HG03060 (cell line): ENCODE measurements at regions not wholly inside any gene's neighbourhood (a gene's known extent, or its start where the extent isn't known, plus 50 kb on each side); places are given as distances from the start of the nearest gene placed in this dataset.

ENCODE experiments used
- ATAC-seq: cut with Tn5 transposase; IDR thresholded peaks from one replicate; pipeline ENCODE4 v1.9.1; 2021; ENCODE audit warnings: low read depth, moderate number of reproducible peaks; ENCODE audit not compliant: unreplicated experiment

DNA sequence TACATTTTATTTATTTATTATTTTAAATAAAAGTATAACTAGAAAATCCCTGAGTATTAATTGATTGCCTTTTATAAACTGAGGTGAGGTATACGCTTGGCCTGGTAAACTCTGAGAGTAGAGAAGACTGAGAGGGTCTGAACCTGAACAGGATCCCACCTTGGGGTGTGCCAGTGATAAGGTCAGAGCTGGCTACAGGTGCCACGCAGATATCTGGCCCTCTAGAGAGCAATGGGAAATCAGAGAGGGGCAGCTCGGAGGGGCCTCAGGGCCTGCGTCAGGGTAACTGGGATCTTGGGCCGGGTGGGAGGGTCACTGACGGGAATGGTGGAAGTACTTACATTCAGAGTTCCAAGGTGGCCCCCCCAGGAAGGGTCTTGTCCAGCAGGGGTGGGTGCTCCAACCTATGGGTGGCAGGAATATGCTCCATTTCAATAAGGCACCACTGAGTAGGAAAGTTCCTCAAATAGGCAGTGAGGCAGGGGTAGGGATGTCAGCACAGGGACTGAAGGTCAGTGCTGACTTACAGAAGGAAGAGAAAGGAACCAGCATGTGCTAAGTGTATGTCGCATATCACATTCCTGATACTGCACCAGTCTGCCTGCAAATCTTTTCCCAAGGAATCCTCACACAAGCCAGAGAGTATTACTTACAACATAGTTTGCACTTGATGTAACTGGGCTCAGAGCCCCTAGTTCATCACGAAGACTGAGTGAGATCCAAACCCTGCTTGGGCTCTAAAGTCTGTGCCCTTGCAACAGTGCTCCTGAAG, 706.0 kb upstream of the RAB6C start:
- no peak for ATAC-seq

DNA sequence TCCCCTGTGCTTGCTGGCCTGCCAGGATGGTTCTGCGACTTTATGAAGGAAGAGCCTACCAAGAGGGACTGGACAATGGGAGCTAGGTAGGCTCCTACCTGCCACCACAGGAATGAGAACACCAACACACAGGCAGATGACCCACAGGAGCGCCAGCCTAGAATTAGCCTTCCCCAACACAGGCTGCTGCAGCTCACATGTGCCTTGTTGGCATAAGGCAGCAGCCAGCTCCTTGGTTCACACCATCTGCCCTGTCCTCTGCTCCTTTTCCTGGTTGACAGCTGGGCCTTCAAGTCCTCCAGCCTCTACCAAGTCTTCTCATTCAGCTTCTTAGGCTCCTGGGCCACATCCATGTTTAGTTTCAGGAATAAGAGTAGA, 705.4 kb upstream of the RAB6C start:
- ATAC-seq = no peak

DNA sequence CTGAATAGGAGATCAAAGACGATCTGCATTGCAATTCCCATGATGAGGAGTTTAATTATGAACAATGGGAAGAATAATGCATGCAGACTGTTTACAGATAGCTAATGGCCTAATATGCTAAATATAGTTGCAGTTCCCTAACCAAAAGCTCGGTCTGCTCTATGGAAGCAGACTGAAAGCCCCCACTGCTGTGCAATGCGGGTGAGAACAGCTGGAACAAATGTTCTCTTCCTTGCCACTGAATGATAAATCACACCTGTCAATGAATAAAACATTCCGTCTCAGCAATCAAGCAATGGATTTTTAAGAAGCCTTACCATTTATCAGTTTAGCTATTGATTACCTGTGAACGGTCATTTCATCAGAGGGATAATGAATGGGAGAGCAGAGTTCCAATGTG, 704.5 kb upstream of the RAB6C start:
- ATAC-seq = no peak

DNA sequence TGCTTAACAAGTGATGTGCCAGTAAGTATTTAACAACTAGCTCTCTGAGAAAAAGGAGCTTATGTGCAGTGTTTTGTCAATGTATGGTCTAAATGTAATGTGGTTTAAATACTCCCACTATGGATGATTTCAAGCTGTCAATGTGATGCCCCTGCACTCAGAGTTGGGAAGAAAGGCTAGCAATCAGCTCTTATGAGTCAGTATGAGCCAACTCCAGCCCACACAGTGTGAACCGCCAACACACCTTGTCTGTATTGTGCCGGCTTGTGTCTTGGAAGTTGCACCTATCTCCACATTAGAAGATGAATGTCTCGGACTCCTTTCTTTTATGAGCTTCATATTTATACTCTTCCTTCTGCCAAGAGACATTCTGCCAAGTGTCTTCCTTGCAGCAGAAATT, 703.8 kb upstream of the RAB6C start:
- ATAC-seq = no peak

DNA sequence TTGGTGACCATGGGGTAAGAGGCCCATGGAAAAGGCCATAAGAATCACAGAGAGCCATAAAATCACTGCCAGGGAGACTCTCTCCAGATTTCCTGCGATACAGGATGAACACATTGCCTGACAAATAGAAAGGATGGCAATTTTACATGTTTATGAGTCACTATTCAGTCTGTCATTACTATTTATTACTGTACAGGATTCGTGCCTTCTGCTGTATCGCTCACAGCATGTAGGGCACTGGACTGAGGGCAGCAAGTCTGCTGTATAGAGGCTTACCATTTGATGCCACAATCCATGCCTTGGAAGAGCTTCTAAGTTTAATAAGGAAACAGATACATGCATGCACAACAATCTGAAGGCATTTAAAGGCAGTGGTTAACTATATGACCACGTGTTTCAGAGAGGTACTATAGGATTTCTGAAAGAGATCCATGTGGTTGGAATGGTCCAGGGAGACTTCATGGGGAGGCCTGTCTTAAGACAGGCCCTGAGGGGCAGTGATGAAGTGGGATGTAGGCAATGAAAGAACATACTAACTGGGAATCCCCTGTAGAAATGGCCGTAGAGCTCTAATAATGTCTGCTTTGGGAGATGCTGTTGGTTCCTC, 702.4 kb upstream of the RAB6C start:
- ATAC-seq = no peak

DNA sequence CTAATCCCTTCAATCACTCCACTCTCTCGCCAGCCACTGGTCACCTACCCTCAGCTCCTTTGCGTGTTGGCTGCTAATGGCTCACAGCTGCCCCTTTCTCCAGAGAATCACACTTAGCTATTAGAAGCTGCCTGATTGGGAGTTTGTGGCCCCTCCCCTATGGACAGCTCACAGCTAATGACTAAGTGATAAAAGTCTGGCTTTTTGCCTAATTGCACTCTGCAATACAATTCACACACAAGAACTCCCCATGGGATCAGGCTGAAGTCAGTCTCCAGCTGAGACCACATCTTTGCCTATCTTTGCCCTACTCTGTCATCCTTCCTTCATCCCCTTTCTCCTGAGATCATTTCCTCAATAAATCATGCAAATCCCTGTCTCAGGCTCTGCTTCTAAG, 701.9 kb upstream of the RAB6C start:
- ATAC-seq = no peak

DNA sequence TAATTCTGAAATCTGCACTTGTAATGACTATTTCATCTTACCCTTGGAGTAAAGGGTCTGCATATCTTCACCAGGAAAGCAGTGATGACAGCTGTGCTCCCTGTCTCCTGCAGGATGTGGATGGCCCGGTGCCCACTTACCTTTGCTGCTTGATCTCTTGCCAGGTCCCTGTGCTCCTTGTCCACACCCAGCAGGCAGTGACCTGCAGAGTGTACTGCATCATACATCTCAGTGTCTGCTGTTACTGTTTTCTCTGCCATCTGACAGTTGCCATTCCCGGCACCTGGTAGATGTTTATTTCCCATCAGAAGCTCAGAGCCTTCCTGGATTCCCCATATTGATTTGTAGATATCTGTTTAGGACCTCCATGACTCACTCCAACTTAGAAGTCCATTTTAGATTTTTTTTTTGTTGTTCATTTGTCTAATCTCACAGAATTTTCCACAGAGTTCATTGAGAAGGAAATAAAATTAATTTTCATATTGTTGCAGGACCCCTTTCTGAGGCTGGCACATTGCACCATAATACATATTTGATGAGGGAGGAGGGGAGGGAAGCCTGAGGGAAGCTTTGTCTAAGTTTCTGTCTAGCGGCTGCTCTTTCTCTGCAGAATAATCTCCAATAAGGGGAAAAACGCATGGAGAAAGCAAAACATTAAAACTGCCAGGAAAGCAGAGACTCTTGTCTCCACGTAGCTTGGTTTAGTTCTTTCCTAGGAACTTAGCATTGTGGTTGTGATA, 697.5 kb upstream of the RAB6C start:
- ATAC-seq = no peak

DNA sequence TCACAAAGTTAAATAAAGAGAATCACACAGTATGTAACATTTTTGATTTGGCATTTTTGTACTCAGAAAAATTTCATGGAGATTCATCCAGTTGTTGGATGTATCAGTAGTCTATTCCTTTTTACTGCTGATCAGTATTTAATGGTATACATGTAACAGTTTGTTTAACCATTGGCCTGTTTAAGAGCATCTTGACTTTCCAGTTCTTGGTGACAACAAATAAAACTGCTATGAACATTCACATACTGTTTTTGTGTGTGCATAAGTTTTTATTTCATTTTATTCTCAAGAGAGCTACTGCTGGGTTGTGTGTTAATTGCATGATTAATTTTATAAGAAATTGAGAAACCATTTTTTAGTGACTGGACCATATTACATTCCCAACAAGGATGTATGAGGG, 694.5 kb upstream of the RAB6C start:
- ATAC-seq = no peak

DNA sequence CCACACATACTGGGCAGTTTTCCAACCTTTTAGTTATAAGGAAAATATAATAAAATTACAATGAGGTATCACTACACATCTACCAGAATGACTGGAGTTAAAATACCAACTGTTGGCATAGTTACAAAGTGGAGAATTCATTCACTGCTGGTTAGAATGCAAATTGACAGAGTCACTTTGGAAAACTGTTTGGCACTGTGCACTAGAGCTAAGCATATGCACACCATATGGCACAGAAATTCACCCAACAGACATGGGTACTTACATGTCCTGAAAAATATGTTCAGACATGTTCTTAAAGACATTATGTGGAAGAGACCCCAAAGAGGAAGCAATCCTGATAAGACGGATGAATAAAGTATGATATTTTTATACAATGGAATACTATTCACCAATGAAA, 686.1 kb upstream of the RAB6C start:
- ATAC-seq = no peak

DNA sequence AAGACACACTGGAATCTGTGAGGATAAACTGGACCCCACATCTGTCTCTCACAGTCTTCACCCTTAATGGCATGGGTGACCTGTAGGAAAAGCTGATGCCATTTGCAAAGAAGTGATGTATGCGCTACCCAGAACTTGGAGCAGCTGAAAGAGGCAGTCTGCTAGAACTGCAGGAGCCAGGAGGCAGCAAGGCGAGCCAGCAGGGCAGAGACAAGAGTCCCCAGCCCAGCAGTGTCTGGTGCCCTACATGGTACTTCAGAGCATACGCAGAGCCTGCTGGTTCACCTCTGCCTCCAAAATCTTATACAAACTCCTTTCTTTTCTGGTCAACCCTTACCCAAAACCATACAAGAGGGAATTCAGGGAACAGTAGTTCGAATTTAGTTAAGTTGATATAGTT, 683.1 kb upstream of the RAB6C start:
- no peak for ATAC-seq

DNA sequence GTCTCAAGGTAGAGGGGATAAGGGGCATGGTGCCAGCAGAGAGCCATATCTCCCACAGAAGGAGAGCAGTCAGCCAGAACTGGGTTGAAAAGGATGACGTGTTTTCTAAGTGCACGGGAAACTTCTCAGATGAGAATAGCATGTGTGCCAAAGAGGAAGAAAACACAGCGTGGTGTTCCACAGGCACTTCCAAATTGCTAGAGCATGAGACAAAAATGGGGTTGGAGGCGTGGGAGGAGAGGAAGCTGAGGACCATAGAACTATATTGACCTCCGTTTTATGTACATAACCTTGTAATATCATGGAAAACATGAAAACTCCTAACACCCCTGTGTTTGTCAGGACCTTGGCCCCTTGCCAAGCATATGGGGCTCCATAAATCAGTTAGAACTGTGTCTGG, 682.7 kb upstream of the RAB6C start:
- ATAC-seq = no peak

DNA sequence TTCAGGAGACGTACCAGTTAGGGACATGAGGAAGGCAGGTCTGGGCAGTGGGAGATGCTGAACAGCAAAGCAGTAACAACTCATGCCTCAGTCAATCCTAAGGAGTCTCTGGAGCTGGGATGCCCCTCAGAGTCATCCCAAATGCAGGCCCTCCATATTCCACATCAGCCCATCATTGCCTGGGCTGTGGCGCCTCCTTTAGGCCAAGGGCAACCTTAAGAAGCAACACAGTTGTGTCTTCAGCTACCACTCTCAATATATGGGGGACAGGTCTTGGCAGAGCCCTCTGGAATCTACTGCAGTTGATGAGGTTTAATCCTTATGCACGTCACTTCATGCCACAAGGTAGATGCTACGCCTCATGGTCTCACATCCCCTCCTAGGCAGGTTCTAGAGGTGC, 682.0 kb upstream of the RAB6C start:
- no peak for ATAC-seq

DNA sequence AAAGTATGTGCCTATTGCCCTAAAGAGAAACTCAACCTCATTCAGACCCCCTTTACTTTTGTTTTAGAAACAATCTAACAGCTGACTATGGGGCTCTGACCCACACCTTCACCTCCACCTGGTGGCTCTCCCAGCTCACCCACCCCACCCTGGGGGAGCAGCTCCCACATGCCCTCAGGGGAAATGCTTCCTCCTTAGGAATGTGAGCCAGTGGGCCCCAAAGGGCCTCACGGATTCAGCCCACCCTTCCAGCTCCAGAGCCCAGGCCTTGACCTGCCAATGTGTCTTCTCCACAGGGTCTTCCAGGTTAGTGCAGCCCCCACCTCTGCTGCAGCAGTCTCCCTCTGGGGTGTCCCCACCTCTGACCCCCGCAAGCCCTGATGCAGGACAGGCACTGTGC, 680.1 kb upstream of the RAB6C start:
- no peak for ATAC-seq

DNA sequence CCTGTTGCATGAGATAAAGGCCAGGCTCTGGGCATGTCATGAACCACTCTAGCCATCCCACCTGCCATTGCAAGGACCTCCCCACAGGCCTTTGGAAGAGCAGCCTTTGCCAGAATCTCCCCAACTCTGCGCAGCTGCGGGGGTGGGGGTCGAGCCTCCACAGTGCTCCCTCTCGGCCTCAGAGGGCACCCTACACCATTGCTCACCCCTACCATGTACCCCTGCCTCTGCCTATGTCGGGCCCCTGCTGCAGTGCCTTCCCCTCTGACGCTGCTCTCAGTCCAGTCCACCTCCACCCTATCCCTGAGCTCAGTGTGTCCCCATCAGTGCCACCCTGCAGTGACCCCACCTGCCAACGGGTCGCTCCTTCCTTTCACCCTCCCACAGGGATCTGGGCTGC, 679.7 kb upstream of the RAB6C start:
- no peak for ATAC-seq

DNA sequence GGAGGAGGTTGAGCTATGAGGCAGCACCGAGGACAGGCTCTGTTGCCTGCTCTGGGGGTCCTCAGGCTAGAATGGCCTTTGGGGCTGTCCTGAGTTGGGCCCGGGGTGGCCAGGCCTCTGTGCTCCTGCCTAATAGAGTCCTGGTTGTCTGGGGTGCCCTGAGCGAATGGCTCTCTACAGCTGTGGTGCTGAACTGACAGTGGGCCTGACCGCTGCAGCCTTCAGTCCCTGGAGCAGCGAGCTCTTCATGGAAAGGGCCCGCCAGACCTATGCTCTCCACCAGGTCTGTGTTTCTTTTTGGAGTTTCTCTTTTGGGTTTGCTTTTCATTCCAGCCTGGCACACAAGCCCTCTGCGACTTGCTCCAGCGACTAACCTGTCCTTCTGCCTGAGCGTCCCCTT, 679.0 kb upstream of the RAB6C start:
- no peak for ATAC-seq

DNA sequence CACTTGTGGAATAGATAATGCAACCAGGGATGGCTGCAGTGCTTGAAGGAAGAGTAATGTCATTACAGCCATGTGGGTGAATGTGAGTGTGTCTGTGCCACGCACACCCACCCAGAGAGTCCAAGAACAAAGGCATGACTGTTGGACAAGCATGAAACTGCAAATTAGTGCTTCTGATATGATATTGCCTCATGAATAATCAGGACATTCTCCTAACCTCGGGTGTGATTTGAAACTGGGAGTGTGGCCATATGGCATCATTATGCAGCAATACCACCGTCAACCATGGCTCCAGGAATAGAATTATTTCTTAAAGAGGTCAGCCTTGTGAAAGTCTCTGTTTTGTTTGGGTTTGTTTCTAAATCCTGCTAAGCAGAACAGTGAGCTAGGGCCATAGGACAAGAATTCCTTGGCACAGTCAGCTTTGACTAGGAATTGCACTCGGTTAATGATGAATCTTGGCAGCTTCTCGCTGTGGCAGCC, 678.0 kb upstream of the RAB6C start:
- no peak for ATAC-seq

DNA sequence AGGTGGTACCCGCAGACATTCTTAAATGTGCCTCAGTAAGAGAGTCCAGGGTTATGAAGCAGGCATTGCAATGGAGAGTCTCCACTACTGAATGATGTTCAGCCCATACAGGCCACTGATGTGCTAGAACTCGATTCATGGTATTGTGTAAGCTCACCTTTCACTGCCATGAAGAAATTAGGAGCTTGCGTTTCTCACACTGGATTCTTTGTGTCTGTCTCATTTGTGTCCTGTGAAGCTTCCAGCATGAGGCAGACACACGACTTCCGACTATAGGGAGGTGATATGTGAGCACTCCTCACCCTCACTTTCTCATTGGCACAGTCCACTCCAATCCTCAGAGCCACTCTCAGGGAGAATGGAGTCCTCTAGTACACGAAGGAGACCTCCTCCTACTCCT, 677.4 kb upstream of the RAB6C start:
- ATAC-seq = no peak

DNA sequence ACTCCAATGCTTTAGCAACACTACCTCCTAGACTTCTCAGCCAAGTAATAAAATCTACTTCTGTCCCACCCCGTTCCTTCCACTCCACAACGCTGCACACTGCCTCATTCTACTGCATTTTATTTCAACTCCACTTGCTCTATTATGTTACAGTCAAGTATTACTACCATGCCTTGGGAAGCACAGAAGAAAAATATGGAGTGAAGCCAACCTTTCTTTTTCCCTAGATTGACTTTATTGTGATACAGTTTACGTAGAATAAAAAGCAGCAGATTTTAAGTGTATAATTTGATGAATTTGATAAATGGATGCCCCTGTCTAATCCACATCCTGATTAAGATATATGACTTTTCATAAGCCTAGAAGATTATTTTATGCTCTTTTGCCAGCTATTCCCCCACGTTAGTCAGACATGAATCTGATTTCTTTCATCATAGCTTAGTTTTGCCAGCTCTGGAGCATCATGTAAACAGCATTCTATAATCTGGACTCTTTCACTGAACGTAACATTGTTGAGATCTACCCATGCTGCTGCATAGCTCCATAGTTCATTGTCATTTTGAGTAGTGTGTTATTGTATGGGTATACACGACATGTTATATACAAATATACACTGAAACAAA, 676.8 kb upstream of the RAB6C start:
- no peak for ATAC-seq

DNA sequence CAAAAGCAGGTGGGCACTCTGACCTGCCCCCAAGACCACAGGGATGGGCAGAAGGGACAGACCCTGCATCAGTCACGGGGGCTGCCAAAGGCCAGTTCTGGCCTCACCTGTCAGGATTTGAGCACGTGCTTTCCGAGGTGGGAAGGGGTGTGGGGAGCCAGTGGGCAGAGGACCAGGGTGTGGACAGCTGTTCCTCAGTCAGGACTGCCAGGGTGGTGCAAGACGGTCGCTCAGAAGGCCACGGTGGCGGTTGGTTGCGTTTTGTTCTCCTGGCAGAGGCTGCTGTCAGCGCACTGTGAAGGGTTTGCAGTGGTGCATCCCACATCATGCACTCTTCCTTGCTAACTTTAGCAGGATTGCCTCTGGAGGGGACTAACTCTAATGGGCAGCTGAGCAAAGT, 665.3 kb upstream of the RAB6C start:
- no peak for ATAC-seq

DNA sequence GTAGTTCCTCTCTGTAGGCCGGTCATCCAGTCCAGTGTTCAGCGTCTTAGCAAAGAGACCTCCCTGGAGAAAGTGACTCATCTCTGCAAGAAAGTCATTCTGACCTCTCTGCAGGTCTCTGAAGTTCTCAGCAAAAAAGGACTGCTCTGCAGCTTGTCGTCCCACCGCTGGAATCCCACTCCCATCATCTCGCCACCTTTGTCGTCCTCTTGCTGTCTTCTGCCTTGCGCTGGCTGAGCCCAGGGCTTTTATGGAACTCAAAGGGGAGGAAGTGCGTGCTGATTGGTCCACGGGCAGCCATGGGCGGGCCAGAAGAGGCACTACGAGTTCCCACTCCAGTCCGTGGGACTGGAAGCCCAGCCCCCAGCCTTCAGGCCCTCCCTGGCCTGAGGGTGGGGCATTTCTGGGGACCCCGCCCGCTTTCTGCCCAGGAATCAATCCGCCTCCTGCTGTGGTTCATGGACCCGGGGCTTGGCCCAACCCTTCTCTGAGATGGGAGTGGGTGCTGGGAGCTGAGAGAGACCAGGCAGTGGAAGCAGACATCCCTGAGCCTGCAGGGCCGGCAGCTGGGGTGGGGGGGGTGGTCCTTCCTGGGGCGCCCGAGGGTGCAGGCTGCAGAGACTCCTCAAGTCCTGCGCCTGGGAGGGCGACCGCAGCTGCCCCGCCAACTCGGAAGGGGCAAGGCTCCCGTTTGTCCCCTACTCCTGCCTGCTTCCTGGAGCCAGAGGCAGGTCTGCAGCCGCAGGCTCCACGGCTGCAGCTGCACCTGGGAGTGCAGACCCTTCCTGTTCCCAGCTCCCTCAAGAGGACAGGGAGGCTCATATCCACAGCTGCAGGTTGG, 660.7 kb upstream of the RAB6C start:
- ATAC-seq = no peak

DNA sequence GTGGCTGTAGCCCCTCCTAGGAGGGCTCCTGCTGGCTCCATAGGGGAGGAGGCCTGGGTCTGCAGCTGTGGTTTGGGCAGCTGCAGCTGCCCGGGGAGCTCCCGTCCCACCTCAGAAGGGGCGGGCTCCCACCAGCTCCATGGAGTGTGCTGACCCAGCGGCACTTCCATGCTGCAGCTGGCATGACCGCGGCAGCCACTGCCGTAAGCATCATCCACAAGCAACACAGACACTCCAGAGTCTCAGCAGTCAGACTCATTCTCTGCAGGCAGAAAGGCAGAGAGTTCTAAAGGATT, 660.1 kb upstream of the RAB6C start:
- ATAC-seq = no peak
